ENCODE measurements at regions not wholly inside any gene's neighbourhood (a gene's known extent, or its start where the extent isn't known, plus 50 kb on each side); places are given as distances from the start of the nearest gene placed in this dataset.

- no peak overlapping the region for H3K4me3 ChIP-seq
- H3K4me1 ChIP-seq (replicated peaks in 1 of 2): no peaks in the 10 kb centered on the region
- TF ChIP-seq POLR2A (IDR thresholded peaks at IDR 0.05) (no peak), CTCF (IDR thresholded peaks at IDR 0.05) (no peak)
- no peaks in the 10 kb centered on the region for H3K9me3 ChIP-seq (replicated peaks in 1 of 3)
- intact Hi-C loops (cut with DNase I): no loop called here
- no peak for DNase-seq
- H3K27me3 ChIP-seq: no peaks in the 10 kb centered on the region
- WGBS, 4 donors: 52 to 60% (median 56%) methylated on average over 3 of the region's 3 CpGs
- no peak overlapping the region for H3K27ac ChIP-seq
- no peaks in the 10 kb centered on the region for H3K36me3 ChIP-seq (replicated peaks in 1 of 2)
Measured at GRCh38 chr5:136621743-136622142, 256.4 kb upstream of the TRPC7 start.

- TF ChIP-seq POLR2A (IDR thresholded peaks at IDR 0.05): no peak
- no peak overlapping the region for H3K27ac ChIP-seq
- 87 to 92% (median 90%) methylated on average over 1 of the region's 1 CpG for WGBS, 4 donors
- H3K9me3 ChIP-seq (replicated peaks in 1 of 3): no peaks in the 10 kb centered on the region
- H3K4me3 ChIP-seq: no peak overlapping the region
- H3K36me3 ChIP-seq (replicated peaks in 1 of 2): no peaks in the 10 kb centered on the region
- no peaks in the 10 kb centered on the region for H3K4me1 ChIP-seq (replicated peaks in 1 of 2)
- DNase-seq: no peak
- H3K27me3 ChIP-seq: no peaks in the 10 kb centered on the region
- intact Hi-C loops (cut with DNase I): no loop called here
Measured at GRCh38 chr5:136620621-136621020, 255.3 kb upstream of the TRPC7 start.

- WGBS, 4 donors: 20 to 31% (median 24%) methylated on average over 1 of the region's 1 CpG
- Histone ChIP-seq H3K4me3 (no peak overlapping the region), H3K4me1 (replicated peaks in 1 of 2) (no peaks in the 10 kb centered on the region), H3K27ac (no peak overlapping the region), H3K9me3 (replicated peaks in 1 of 3) (no peaks in the 10 kb centered on the region), H3K36me3 (replicated peaks in 1 of 2) (no peaks in the 10 kb centered on the region), H3K27me3 (no peaks in the 10 kb centered on the region)
- TF ChIP-seq CTCF (IDR thresholded peaks at IDR 0.05) (no peak), POLR2A (IDR thresholded peaks at IDR 0.05) (no peak)
- no peak for DNase-seq
- intact Hi-C loops (cut with DNase I): no loop called here
Measured at GRCh38 chr5:136620016-136620419, 254.7 kb upstream of the TRPC7 start.

- Histone ChIP-seq H3K9me3 (replicated peaks in 1 of 3) (no peaks in the 10 kb centered on the region), H3K4me1 (replicated peaks in 1 of 2) (no peaks in the 10 kb centered on the region), H3K4me3 (no peak overlapping the region), H3K27me3 (no peaks in the 10 kb centered on the region), H3K27ac (no peak overlapping the region), H3K36me3 (replicated peaks in 1 of 2) (no peaks in the 10 kb centered on the region)
- DNase-seq: no peak
- 79 to 89% (median 87%) methylated on average over 3 of the region's 3 CpGs for WGBS, 4 donors
- TF ChIP-seq POLR2A (IDR thresholded peaks at IDR 0.05) (no peak), CTCF (IDR thresholded peaks at IDR 0.05) (no peak)
- intact Hi-C loops (cut with DNase I): no loop called here
Measured at GRCh38 chr5:136619556-136619955, 254.2 kb upstream of the TRPC7 start.

- intact Hi-C loops (cut with DNase I): no loop called here
- no peaks in the 10 kb centered on the region for H3K27me3 ChIP-seq
- H3K36me3 ChIP-seq (replicated peaks in 1 of 2): no peaks in the 10 kb centered on the region
- TF ChIP-seq CTCF (IDR thresholded peaks at IDR 0.05): no peak
- TF ChIP-seq POLR2A (IDR thresholded peaks at IDR 0.05): no peak
- no peaks in the 10 kb centered on the region for H3K9me3 ChIP-seq (replicated peaks in 1 of 3)
- H3K27ac ChIP-seq: no peak overlapping the region
- H3K4me1 ChIP-seq (replicated peaks in 1 of 2): no peaks in the 10 kb centered on the region
- WGBS, 4 donors: 62 to 68% (median 65%) methylated on average over 6 of the region's 6 CpGs
- no peak overlapping the region for H3K4me3 ChIP-seq
- DNase-seq: peak in 1 of 7 donors; percentile 73
Measured at GRCh38 chr5:136615251-136616119, 250.1 kb upstream of the TRPC7 start.
